Retinal pigment epithelial cell (primary cell): ENCODE measurements at regions not wholly inside any gene's neighbourhood (a gene's known extent, or its start where the extent isn't known, plus 50 kb on each side); places are given as distances from the start of the nearest gene placed in this dataset.

ENCODE experiments used
- DNase-seq: peaks from one replicate; pipeline ENCODE4 v3.0.0-alpha.2; 2010; ENCODE audit warnings: low read depth
- H3K4me3 ChIP-seq: 2 replicates; pipeline ENCODE4 v1.5.1; 2011; ENCODE audit warnings: mild to moderate bottlenecking, low read length, control low read depth, moderate library complexity
- CTCF ChIP-seq: conservative IDR thresholded peaks from 2 replicates; pipeline ENCODE4 v1.5.1; 2011; ENCODE audit warnings: low read depth, low read length, control low read depth, inconsistent platforms

GRCh38 chr11:69966910-69967483 lies 111.1 kb upstream of the ANO1 start:
- H3K4me3 ChIP-seq, result no peak overlapping the region
- TF ChIP-seq CTCF, result no peak

GRCh38 chr11:69967484-69967883 lies 110.6 kb upstream of the ANO1 start:
- TF ChIP-seq CTCF, result no peak
- H3K4me3 ChIP-seq, result no peak overlapping the region
- no peak for DNase-seq

More at GRCh38 chr11:69966910-69967483, 111.1 kb upstream of the ANO1 start:
- no peak for DNase-seq

GRCh38 chr11:69968396-69969347 lies 109.4 kb upstream of the ANO1 start:
- no peak for DNase-seq
- no peak for TF ChIP-seq CTCF
- H3K4me3 ChIP-seq, result no peak overlapping the region

GRCh38 chr11:69969890-69970784 lies 108.0 kb upstream of the ANO1 start:
- no peak for DNase-seq
- TF ChIP-seq CTCF, result no peak
- no peak overlapping the region for H3K4me3 ChIP-seq

GRCh38 chr11:69970785-69971535 lies 107.2 kb upstream of the ANO1 start:
- no peak for TF ChIP-seq CTCF

GRCh38 chr11:69971741-69972140 lies 106.4 kb upstream of the ANO1 start:
- no peak overlapping the region for H3K4me3 ChIP-seq
- DNase-seq, result no peak
- TF ChIP-seq CTCF, result no peak

More at GRCh38 chr11:69970785-69971535, 107.2 kb upstream of the ANO1 start:
- no peak overlapping the region for H3K4me3 ChIP-seq
- DNase-seq, result no peak
